Endothelial cell of umbilical vein (primary cell): ENCODE measurements at regions not wholly inside any gene's neighbourhood (a gene's known extent, or its start where the extent isn't known, plus 50 kb on each side); places are given as distances from the start of the nearest gene placed in this dataset.

ENCODE experiments used
- BruUV-seq: library from RNA; stranded (reverse); fragments of 400-500 nt; replicated peaks from 2 replicates; lab custom pipeline; 2021; lab: Mats Ljungman, UMichigan
- CTCF ChIA-PET: fragments of 300-600, 350-600 bp; sonication (Branson Sonifier 250); formaldehyde crosslinking; loops from one replicate; lab custom pipeline; 2021; ENCODE audit warnings: antibody characterized with exemption, inconsistent platforms; lab: Charles Lee
- POLR2A ChIA-PET: fragments of 300-600, 350-600 bp; sonication (Branson Sonifier 250); formaldehyde crosslinking; loops from one replicate; lab custom pipeline; 2021; ENCODE audit warnings: antibody characterized with exemption, inconsistent platforms; lab: Charles Lee
- DNase-seq: peaks from one replicate; pipeline ENCODE4 v3.0.0-alpha.2; 2011; ENCODE audit warnings: low read depth, low spot score
- FAIRE-seq: peaks from 2 replicates; lab custom pipeline; 2011; peaks lifted over from hg19 to GRCh38; lab: Jason Lieb, UNC
- H2AFZ ChIP-seq: 2 replicates; pipeline ENCODE4 v1.6.0; 2012; ENCODE audit warnings: low read depth, low read length, control low read depth, inconsistent platforms
- H3K27ac ChIP-seq: 2 replicates; pipeline ENCODE4 v1.5.1; 2011; ENCODE audit warnings: low read depth, mild to moderate bottlenecking, control low read depth, low read length, moderate library complexity; ENCODE audit not compliant: insufficient read depth
- H3K27me3 ChIP-seq, 2 experiments: 2 replicates each; pipeline versions ENCODE4 v1.6.0 to v1.6.1; 2011; ENCODE audit warnings: low read length in 2 of 2, mixed read lengths in 1 of 2; ENCODE audit not compliant: control insufficient read depth in 2 of 2, insufficient read depth in 2 of 2
- H3K36me3 ChIP-seq, 2 experiments: 2 replicates in 1 of 2; 3 replicates in 1 of 2; pipeline ENCODE4 v1.5.1; 2011; ENCODE audit warnings: low read length in 2 of 2, mild to moderate bottlenecking in 1 of 2, moderate library complexity in 1 of 2; ENCODE audit not compliant: control insufficient read depth in 2 of 2, insufficient read depth in 2 of 2; ENCODE audit errors: extremely low read depth in 1 of 2
- H3K4me1 ChIP-seq: 3 replicates; pipeline ENCODE4 v1.5.1; 2011; ENCODE audit warnings: mild to moderate bottlenecking, low read length; ENCODE audit not compliant: control insufficient read depth, insufficient read depth; ENCODE audit errors: extremely low read depth
- H3K4me2 ChIP-seq: 2 replicates; pipeline ENCODE4 v1.6.1; 2011; ENCODE audit warnings: low read length, control low read depth, mixed read lengths; ENCODE audit not compliant: insufficient read depth
- H3K4me3 ChIP-seq, 3 experiments: fragments of 200-600 bp in 1 of 3; sonication (generic), shearing (Covaris generic) in 1 of 3; replicated peaks in 1 of 3; 2 replicates each; pipeline ENCODE4 v1.5.1; 2011 to 2016; ENCODE audit warnings: control low read depth in 3 of 3, low read length in 3 of 3, mild to moderate bottlenecking in 2 of 3, inconsistent platforms in 1 of 3, low read depth in 1 of 3, moderate library complexity in 1 of 3; ENCODE audit not compliant: insufficient read depth in 1 of 3
- H3K79me2 ChIP-seq: 2 replicates; pipeline ENCODE4 v1.6.0; 2012; ENCODE audit warnings: low read length, inconsistent platforms; ENCODE audit not compliant: control insufficient read depth, insufficient read depth
- H3K9ac ChIP-seq: replicated peaks from 2 replicates; pipeline ENCODE3; 2011; ENCODE audit warnings: low read length, control low read depth; ENCODE audit not compliant: insufficient read depth; ENCODE audit errors: extremely low read depth
- H3K9me1 ChIP-seq: replicated peaks from 3 replicates; pipeline ENCODE4 v1.6.0; 2011; ENCODE audit warnings: mild to moderate bottlenecking, low read length; ENCODE audit not compliant: control insufficient read depth, insufficient read depth; ENCODE audit errors: extremely low read depth
- H3K9me3 ChIP-seq: replicated peaks from 2 replicates; pipeline ENCODE4 v1.5.1; 2012; ENCODE audit warnings: low read length, inconsistent platforms; ENCODE audit not compliant: control insufficient read depth, insufficient read depth
- H4K20me1 ChIP-seq: replicated peaks from 2 replicates; pipeline ENCODE3; 2011; ENCODE audit warnings: mild to moderate bottlenecking, low read length; ENCODE audit not compliant: control insufficient read depth, insufficient read depth; ENCODE audit errors: extremely low read depth
- EZH2 ChIP-seq: IDR thresholded peaks from 2 replicates; pipeline ENCODE4 v1.6.1; 2012; ENCODE audit warnings: borderline replicate concordance, low read depth, mild to moderate bottlenecking, moderate library complexity, low read length, inconsistent platforms; ENCODE audit not compliant: severe bottlenecking
- FOS ChIP-seq: IDR thresholded peaks from 2 replicates; pipeline ENCODE4 v1.6.1; 2011; ENCODE audit warnings: mild to moderate bottlenecking, low read length, moderate library complexity, borderline replicate concordance; ENCODE audit not compliant: insufficient read depth
- GATA2 ChIP-seq: IDR thresholded peaks from 2 replicates; pipeline ENCODE4 v1.7.0; 2011; ENCODE audit warnings: low read depth, mild to moderate bottlenecking, moderate library complexity, mixed read lengths, low read length; ENCODE audit not compliant: insufficient read length, insufficient read depth
- JUN ChIP-seq: IDR thresholded peaks from 2 replicates; pipeline ENCODE4 v1.6.1; 2011; ENCODE audit warnings: borderline replicate concordance, low read depth; ENCODE audit not compliant: insufficient read length, insufficient read depth
- MYC ChIP-seq: IDR thresholded peaks from one replicate; pipeline ENCODE4 v1.6.1; 2011; ENCODE audit warnings: mild to moderate bottlenecking, low read depth, low read length
- POLR2A ChIP-seq: IDR thresholded peaks from 2 replicates; pipeline ENCODE4 v1.6.1; 2012; ENCODE audit warnings: low read depth, mild to moderate bottlenecking, control low read depth, low read length
- POLR2AphosphoS5 ChIP-seq: IDR thresholded peaks from 2 replicates; pipeline ENCODE4 v1.6.1; 2012; ENCODE audit warnings: low read depth, mild to moderate bottlenecking, control low read depth, low read length, moderate library complexity; ENCODE audit not compliant: insufficient read depth
- dilution Hi-C: fragments of 300-500 bp; cut with MboI; formaldehyde crosslinking; loops from one replicate; pipeline ENCODE4 v1.15.0; 2019; ENCODE audit warnings: low sequenced_read_pairs; ENCODE audit not compliant: extremely low pct_ligation_motif_present
- intact Hi-C: fragments of 100-400 bp; cut with micrococcal nuclease; formaldehyde crosslinking; loops from one replicate; pipeline ENCODE4 v1.10.0; 2022
- TF ChIP-seq, protein P1 (sequence below): IDR thresholded peaks from 2 replicates; pipeline ENCODE4 v1.6.1; 2011; ENCODE audit not compliant: insufficient read depth, insufficient read length
- TF ChIP-seq, protein P2 (sequence below), 2 donors: IDR thresholded peaks; 1 replicate in 1 of 2; 2 replicates in 1 of 2; pipeline ENCODE4 v1.5.1; 2011; ENCODE audit warnings: low read length in 2 of 2, mild to moderate bottlenecking in 2 of 2, moderate library complexity in 2 of 2, control low read depth in 1 of 2, inconsistent platforms in 1 of 2, low read depth in 1 of 2; ENCODE audit not compliant: insufficient read depth in 1 of 2; ENCODE audit errors: extremely low read depth in 1 of 2

DNA sequence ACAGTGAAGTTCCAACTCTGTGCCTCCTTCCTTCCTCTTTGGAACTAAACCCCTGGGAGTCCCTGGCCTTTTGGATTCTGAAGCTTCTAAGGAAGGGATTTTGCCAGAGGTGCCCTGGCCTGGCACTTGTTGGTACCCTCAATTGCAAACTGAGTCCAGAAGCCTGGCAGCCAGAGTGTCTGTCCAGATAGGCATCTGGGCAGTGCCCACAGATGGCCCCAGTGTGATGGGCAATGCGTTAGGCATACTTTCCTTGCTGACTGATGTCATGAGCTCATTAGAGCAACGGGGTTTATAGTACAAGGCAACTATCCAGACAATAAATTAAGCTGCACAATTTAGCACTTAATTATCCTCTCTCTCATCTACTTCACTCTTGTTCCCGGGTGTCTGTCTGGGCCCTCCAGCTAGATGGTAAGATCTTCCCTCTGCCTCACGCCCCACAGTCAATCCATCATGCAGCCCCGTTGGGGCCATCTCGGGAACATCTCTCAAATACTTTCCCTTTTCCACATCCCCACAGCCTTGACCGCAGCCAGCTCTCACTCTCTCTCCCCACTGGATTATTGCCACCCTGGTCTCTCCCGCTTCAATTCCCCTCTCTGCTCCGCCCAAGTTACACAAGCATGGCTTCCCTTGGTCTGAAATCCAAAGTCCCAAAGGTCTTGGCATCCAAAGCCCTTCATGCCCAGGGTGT lies 157.5 kb upstream of the SMIM23 start:
- Histone ChIP-seq H3K27ac (no peak overlapping the region), H3K4me1 (peaks cover 9% of the 10 kb centered on the region), H3K9me1 (no peaks in the 10 kb centered on the region), H3K4me2 (no peak overlapping the region), H3K9me3 (no peaks in the 10 kb centered on the region), H3K4me3 (no peak overlapping the region), H4K20me1 (no peaks in the 10 kb centered on the region), H3K79me2 (no peaks in the 10 kb centered on the region), H2AFZ (no peak overlapping the region), H3K36me3 (no peaks in the 10 kb centered on the region), H3K27me3 (peaks cover 4 to 21% of the 10 kb centered on the region in 2 experiments), H3K9ac (no peak overlapping the region)
- no TSS peak for BruUV-seq
- intact Hi-C loops (no loop called here), dilution Hi-C loops (no loop called here)
- ChIA-PET CTCF (interaction anchor here (1.1 to 3.3 kb wide), 6 partner anchors 26 to 431 kb away, joined by 3 to 25 read pairs (median 4); partner anchors contain the start of gene FGF18), POLR2A (no interaction called here)
- TF ChIP-seq, protein P1, sequence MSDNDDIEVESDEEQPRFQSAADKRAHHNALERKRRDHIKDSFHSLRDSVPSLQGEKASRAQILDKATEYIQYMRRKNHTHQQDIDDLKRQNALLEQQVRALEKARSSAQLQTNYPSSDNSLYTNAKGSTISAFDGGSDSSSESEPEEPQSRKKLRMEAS: no peak
- TF ChIP-seq JUN (no peak), GATA2 (no peak), MYC (no peak), FOS (no peak), EZH2 (no peak), POLR2A (no peak), POLR2AphosphoS5 (no peak)
- TF ChIP-seq, protein P2, sequence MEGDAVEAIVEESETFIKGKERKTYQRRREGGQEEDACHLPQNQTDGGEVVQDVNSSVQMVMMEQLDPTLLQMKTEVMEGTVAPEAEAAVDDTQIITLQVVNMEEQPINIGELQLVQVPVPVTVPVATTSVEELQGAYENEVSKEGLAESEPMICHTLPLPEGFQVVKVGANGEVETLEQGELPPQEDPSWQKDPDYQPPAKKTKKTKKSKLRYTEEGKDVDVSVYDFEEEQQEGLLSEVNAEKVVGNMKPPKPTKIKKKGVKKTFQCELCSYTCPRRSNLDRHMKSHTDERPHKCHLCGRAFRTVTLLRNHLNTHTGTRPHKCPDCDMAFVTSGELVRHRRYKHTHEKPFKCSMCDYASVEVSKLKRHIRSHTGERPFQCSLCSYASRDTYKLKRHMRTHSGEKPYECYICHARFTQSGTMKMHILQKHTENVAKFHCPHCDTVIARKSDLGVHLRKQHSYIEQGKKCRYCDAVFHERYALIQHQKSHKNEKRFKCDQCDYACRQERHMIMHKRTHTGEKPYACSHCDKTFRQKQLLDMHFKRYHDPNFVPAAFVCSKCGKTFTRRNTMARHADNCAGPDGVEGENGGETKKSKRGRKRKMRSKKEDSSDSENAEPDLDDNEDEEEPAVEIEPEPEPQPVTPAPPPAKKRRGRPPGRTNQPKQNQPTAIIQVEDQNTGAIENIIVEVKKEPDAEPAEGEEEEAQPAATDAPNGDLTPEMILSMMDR (IDR thresholded peaks at IDR 0.05; ENCODE audit: extremely low read depth in 1 of 2, insufficient read depth in 1 of 2, low read depth in 1 of 2, low read length in 2 of 2): no peak
- no peak for FAIRE-seq
- no peak for DNase-seq
